GM13977 (cell line): ENCODE measurements at regions not wholly inside any gene's neighbourhood (a gene's known extent, or its start where the extent isn't known, plus 50 kb on each side); places are given as distances from the start of the nearest gene placed in this dataset.

Experiments used
- DNase-seq: peaks from one replicate; pipeline ENCODE4 v3.0.0; 2012; ENCODE audit warnings: low spot score
- CTCF ChIP-seq: IDR thresholded peaks from 2 replicates; pipeline ENCODE4 v1.5.1; 2012; ENCODE audit warnings: mild to moderate bottlenecking, control low read depth; ENCODE audit not compliant: insufficient read depth; ENCODE audit errors: extremely low read depth, missing control alignments
- in situ Hi-C: fragments of 300-500 bp; cut with MboI; formaldehyde crosslinking; loops from one replicate; pipeline ENCODE4 v1.12.0; 2022; ENCODE audit warnings: low sequenced_read_pairs, low pct_unique_long_range_greater_than_20kb, mixed read lengths, inconsistent platforms; ENCODE audit not compliant: unreplicated experiment

- no peak for TF ChIP-seq CTCF
- DNase-seq, result no peak
- in situ Hi-C loops, result no loop called here
Observed at GRCh38 chr9:29475471-29475870, 1902.2 kb upstream of the C9orf72 start.

- TF ChIP-seq CTCF, result no peak
- no peak for DNase-seq
- in situ Hi-C loops, result no loop called here
Observed at GRCh38 chr9:29511680-29512079, 1938.4 kb upstream of the C9orf72 start.

- no peak for TF ChIP-seq CTCF
- DNase-seq, result no peak
- in situ Hi-C loops, result no loop called here
Observed at GRCh38 chr9:29514336-29514735, 1941.1 kb upstream of the C9orf72 start.

GRCh38 chr9:29514862-29515261 is 1941.6 kb upstream of the C9orf72 start:
- DNase-seq, result no peak
- no peak for TF ChIP-seq CTCF
- in situ Hi-C loops, result no loop called here

GRCh38 chr9:29548436-29548835 is 1975.2 kb upstream of the C9orf72 start:
- in situ Hi-C loops, result no loop called here
- no peak for TF ChIP-seq CTCF

GRCh38 chr9:29555502-29555901 is 1982.2 kb upstream of the C9orf72 start:
- in situ Hi-C loops, result no loop called here
- no peak for TF ChIP-seq CTCF
- no peak for DNase-seq

More at GRCh38 chr9:29548436-29548835, 1975.2 kb upstream of the C9orf72 start:
- DNase-seq, result no peak

GRCh38 chr9:29556317-29556716 is 1983.0 kb upstream of the C9orf72 start:
- no peak for TF ChIP-seq CTCF
- no peak for DNase-seq
- in situ Hi-C loops, result no loop called here
